Loucy (cell line): ENCODE measurements at regions not wholly inside any gene's neighbourhood (a gene's known extent, or its start where the extent isn't known, plus 50 kb on each side); places are given as distances from the start of the nearest gene placed in this dataset.
A peak's percentile ranks its signal among the peaks of the same experiment; 100 is the strongest.
"Not testable (repeated sequence)": the region's sequence is repeated elsewhere in the genome, so short reads cannot be mapped to it uniquely, and the experiment has no call there.

Experiments used
- H2AFZ ChIP-seq: fragments of 200-600 bp; sonication (generic); 2 replicates; pipeline ENCODE4 v1.6.0; 2016; ENCODE audit warnings: antibody characterized with exemption, mild to moderate bottlenecking, low read length, moderate library complexity
- H3F3A ChIP-seq: fragments of 200-600 bp; 2 replicates; pipeline ENCODE4 v1.6.0; 2016; ENCODE audit warnings: antibody characterized with exemption, low read depth, mild to moderate bottlenecking
- H3K27me3 ChIP-seq: fragments of 200-600 bp; sonication (generic); 2 replicates; pipeline ENCODE4 v1.6.1; 2014; ENCODE audit warnings: low read length, mild to moderate bottlenecking; ENCODE audit not compliant: insufficient read depth, poor library complexity, severe bottlenecking
- H3K36me3 ChIP-seq: fragments of 200-600 bp; sonication (generic); 2 replicates; pipeline ENCODE4 v1.6.1; 2016; ENCODE audit warnings: low read length; ENCODE audit not compliant: insufficient read depth
- H3K4me1 ChIP-seq: fragments of 200-600 bp; sonication (generic); 2 replicates; pipeline ENCODE4 v1.5.1; 2014; ENCODE audit warnings: low read length, mild to moderate bottlenecking; ENCODE audit not compliant: insufficient read depth, poor library complexity, severe bottlenecking
- H3K4me2 ChIP-seq: fragments of 200-600 bp; sonication (generic); 2 replicates; pipeline ENCODE4 v1.6.0; 2014; ENCODE audit warnings: antibody characterized with exemption, low read length, low read depth, mild to moderate bottlenecking; ENCODE audit not compliant: poor library complexity, severe bottlenecking
- H3K4me3 ChIP-seq: fragments of 200-600 bp; sonication (generic); 2 replicates; pipeline ENCODE4 v1.5.1; 2014; ENCODE audit warnings: low read length, mild to moderate bottlenecking, mixed read lengths; ENCODE audit not compliant: poor library complexity, severe bottlenecking
- H3K79me2 ChIP-seq: fragments of 200-600 bp; sonication (generic); 2 replicates; pipeline ENCODE4 v1.6.1; 2014; ENCODE audit warnings: low read length; ENCODE audit not compliant: insufficient read depth
- H3K9ac ChIP-seq: fragments of 200-600 bp; sonication (generic); 2 replicates; pipeline ENCODE4 v1.6.0; 2014; ENCODE audit warnings: mild to moderate bottlenecking, low read depth, low read length, moderate library complexity; ENCODE audit not compliant: poor library complexity, severe bottlenecking
- H3K9me2 ChIP-seq: fragments of 200-600 bp; sonication (generic); replicated peaks from 2 replicates; pipeline ENCODE4 v1.6.1; 2016; ENCODE audit warnings: low read depth, low read length, mixed read lengths
- H3K9me3 ChIP-seq: fragments of 200-600 bp; sonication (generic); 2 replicates; pipeline ENCODE4 v1.6.1; 2014; ENCODE audit warnings: mild to moderate bottlenecking, antibody characterized with exemption, low read length, low read depth; ENCODE audit not compliant: insufficient read depth
- H4K20me1 ChIP-seq: fragments of 200-600 bp; sonication (generic); 2 replicates; pipeline ENCODE4 v1.6.0; 2014; ENCODE audit warnings: antibody characterized with exemption, low read length, mild to moderate bottlenecking; ENCODE audit not compliant: insufficient read depth, poor library complexity, severe bottlenecking
- CTCF ChIP-seq: fragments of 200-600 bp; sonication (generic); conservative IDR thresholded peaks from 2 replicates; pipeline ENCODE4 v1.5.1; 2014; ENCODE audit warnings: mild to moderate bottlenecking, antibody characterized with exemption, low read length
- EZH2phosphoT487 ChIP-seq: fragments of 200-600 bp; IDR thresholded peaks from 2 replicates; pipeline ENCODE4 v1.6.1; 2018; ENCODE audit warnings: antibody characterized with exemption, mild to moderate bottlenecking, moderate library complexity, borderline replicate concordance

DNA sequence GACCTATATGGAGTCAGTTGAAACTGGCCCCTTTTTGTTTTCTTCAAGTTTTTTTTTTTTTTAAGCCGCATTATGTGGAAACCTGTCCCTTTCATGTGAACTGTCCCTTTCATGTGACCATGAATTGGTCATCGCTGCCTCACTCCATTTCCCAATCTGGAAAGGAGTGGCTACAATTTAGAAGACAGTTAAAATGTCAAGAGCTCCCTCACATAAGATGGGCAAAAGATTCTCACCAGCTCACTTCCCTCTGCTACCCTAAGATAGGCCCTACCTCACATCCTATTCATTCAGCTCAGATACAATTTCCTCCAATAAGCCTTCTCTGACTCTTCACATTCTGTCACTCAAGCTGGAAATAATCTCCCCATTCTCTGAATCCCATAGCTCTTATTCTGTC is 111.3 kb upstream of the BCL6 start:
- 0 out of 2 replicates have a peak, but pooled peaks cover 4% of the 10 kb centered on the region for H3K9me3 ChIP-seq
- no peaks in the 10 kb centered on the region for H3K79me2 ChIP-seq
- H3K27me3 ChIP-seq, result no peaks in the 10 kb centered on the region
- H3K4me1 ChIP-seq, result peaks cover 14% of the 10 kb centered on the region
- H2AFZ ChIP-seq, result 0 out of 2 replicates have a peak overlapping the region, but pooled peaks have one; percentile 24
- no peak overlapping the region for H3K4me2 ChIP-seq
- no peaks in the 10 kb centered on the region for H3K36me3 ChIP-seq
- no peaks in the 10 kb centered on the region for H4K20me1 ChIP-seq
- H3F3A ChIP-seq, result no peaks in the 10 kb centered on the region
- H3K9ac ChIP-seq, result no peak overlapping the region
- no peak for TF ChIP-seq EZH2phosphoT487
- no peak for TF ChIP-seq CTCF
- H3K9me2 ChIP-seq, result no peaks in the 10 kb centered on the region
- no peak overlapping the region for H3K4me3 ChIP-seq

DNA sequence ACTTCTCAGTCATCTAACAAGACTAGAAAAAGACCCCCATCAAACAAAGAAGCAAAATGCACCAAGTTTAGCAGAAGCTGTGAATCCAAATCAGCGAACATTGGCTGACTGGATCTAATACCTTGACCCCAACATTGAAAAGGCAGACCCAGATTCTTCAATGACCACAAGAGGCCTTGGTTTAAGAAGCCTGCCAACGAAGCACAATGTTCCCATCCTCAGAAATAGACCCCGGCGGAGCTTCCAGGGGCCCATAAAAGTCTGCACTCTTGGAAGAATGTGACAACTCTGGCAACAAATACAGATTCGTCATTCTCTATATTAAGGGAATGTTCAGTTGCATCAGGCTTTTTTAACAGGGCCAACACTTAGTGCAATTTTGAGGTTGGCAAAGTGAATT is 112.8 kb upstream of the BCL6 start:
- TF ChIP-seq EZH2phosphoT487 (no peak), CTCF (no peak)
- no peaks in the 10 kb centered on the region for H3K79me2 ChIP-seq

GRCh38 chr3:187858711-187859110 is 113.4 kb upstream of the BCL6 start:
- Histone ChIP-seq H3K4me3 (no peak overlapping the region), H3K27me3 (no peaks in the 10 kb centered on the region), H3K4me1 (peaks cover 6% of the 10 kb centered on the region), H3K9me2 (no peaks in the 10 kb centered on the region), H2AFZ (no peak overlapping the region), H3K36me3 (no peaks in the 10 kb centered on the region), H3K9ac (no peak overlapping the region), H4K20me1 (no peaks in the 10 kb centered on the region), H3K4me2 (no peak overlapping the region), H3K9me3 (peaks cover 2% of the 10 kb centered on the region; the same call in 1 of the 2 replicates), H3F3A (no peaks in the 10 kb centered on the region), H3K79me2 (no peaks in the 10 kb centered on the region)
- TF ChIP-seq CTCF (no peak), EZH2phosphoT487 (no peak)

More for the DNA sequence above, 112.8 kb upstream of the BCL6 start:
- no peaks in the 10 kb centered on the region for H3F3A ChIP-seq
- H3K4me2 ChIP-seq, result no peak overlapping the region
- H3K4me1 ChIP-seq, result peaks cover 6% of the 10 kb centered on the region
- no peaks in the 10 kb centered on the region for H3K36me3 ChIP-seq
- H3K27me3 ChIP-seq, result no peaks in the 10 kb centered on the region
- H4K20me1 ChIP-seq, result no peaks in the 10 kb centered on the region
- H3K4me3 ChIP-seq, result no peak overlapping the region
- H3K9ac ChIP-seq, result no peak overlapping the region
- H3K9me3 ChIP-seq, result peaks cover 2% of the 10 kb centered on the region; the same call in 1 of the 2 replicates
- H3K9me2 ChIP-seq, result no peaks in the 10 kb centered on the region
- H2AFZ ChIP-seq, result no peak overlapping the region

GRCh38 chr3:187862701-187863277 is 117.5 kb upstream of the BCL6 start:
- H3K36me3 ChIP-seq, H3K9me3 ChIP-seq, H3K27me3 ChIP-seq, H4K20me1 ChIP-seq, H3K9ac ChIP-seq, H3K4me1 ChIP-seq, H3K4me3 ChIP-seq, H3K4me2 ChIP-seq, H3K79me2 ChIP-seq, H3F3A ChIP-seq, H3K9me2 ChIP-seq, H2AFZ ChIP-seq: not testable (repeated sequence)
